Caki2 (cell line): ENCODE measurements at regions not wholly inside any gene's neighbourhood (a gene's known extent, or its start where the extent isn't known, plus 50 kb on each side); places are given as distances from the start of the nearest gene placed in this dataset.
A peak's percentile ranks its signal among the peaks of the same experiment; 100 is the strongest.

Source experiments
- DNase-seq: peaks from one replicate; pipeline ENCODE4 v3.0.0-alpha.2; 2015; ENCODE audit warnings: low read depth
- in situ Hi-C: cut with HindIII; loops from 2 replicates; pipeline ENCODE4 v1.10.0; 2016; ENCODE audit warnings: low sequenced_read_pairs, low pct_unique_long_range_greater_than_20kb, mixed read lengths

DNA sequence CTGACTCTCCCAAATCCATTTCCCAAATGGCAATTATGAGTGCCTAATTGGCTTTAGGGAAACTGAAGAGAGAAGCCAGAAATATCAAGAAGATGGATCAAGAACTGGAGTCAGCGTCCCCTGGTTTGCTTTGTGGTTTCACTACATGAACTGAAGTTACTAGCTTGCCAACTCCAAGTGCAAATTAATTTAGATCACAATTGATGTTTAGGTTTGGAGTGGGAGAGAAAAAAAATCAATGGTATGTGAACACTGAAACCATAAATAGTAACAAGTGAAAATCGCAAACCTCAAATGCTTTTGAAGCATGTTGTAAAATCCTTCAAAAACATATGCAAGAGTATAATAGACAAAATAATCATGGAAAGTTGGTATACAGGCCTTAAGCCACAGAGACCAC, 1528.6 kb upstream of the SLC10A2 start:
- no peak for DNase-seq
- in situ Hi-C loops = no loop called here

DNA sequence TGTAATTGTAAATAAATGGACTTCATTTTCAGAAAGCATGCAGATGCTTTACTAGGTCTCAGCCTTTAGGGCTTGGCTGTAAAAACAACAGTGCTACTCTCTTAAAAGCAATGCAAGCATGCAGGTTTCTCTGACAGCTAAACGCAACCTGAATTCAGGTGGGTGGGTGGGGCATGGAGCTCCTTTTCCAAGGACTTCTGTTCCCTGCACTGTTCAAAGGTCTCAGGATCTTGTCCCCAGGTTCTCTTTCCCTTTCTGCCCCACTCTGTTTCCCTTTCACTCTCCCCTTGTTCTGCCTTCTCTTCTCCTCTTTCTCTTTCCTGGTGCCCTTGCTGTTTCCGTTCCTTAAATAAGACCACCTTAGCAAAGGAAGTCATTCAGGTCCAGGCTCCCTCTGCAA, 1527.5 kb upstream of the SLC10A2 start:
- in situ Hi-C loops = no loop called here
- DNase-seq = no peak

DNA sequence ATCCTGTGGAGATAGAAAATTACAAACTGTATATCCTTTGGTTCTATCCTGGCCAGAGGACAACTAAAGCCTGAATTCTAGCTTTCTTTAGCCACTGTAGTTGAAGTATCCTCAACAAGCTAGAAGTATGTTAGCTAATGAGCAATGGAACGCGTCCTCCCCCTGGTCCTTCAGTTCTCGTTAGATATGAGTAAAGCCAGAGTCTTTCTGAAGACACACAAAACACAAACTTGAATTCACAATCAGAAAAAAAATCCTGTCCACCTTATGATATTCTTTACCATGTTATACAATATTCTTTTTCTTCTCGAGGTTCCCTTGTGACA, 1527.0 kb upstream of the SLC10A2 start:
- DNase-seq = no peak

DNA sequence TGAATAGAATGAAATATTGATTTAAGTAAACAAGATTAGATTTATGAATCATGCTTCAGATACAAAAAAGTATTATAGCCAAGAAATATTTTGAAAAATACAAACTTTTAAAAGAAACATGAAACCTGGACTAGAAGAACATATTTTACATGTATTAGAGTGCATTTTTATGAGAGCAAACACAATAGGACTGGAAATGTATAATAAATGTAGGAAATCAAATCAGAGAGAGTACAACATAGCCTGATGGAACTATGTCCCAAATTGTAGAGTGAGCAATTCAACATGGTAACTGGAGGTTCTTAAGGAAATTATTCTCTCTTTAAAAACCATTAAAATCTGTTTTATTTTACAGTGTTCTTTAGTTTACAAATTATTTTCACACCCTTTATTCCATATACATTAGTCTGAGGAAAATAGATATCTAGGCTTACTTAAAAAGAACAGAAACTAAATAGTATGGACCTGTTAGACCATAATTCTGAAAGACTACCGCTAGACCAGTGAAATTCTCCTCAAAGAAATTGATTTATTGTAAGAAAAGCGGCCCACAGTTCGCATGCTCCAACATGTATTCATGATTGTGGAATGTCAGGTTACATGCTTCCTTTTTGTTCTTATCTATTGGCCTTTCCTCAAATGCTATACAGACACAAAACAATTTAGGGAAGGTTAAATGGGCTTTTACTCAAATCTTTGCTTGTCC, 1526.5 kb upstream of the SLC10A2 start:
- DNase-seq = no peak
- in situ Hi-C loops = no loop called here

More for the DNA sequence above, 1527.0 kb upstream of the SLC10A2 start:
- in situ Hi-C loops = no loop called here

DNA sequence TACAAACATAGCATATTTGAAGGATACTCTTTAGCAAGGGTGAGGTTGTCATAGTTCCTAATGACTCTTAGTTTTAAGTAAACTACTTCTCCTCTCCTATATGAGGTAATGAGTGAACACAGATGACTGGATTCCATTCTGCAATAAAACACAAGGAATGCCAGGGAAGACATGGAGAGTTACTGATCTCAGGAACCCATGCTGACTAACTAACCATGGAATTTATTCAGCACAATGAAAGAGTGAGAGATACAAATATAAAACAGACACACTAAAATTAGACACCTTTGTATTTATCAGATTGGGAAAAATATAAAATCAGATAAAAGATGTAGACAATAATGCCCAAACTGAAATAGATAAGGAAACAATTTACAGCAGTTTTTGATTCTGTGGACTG, 1525.9 kb upstream of the SLC10A2 start:
- DNase-seq = peak; percentile 71
- in situ Hi-C loops = no loop called here

DNA sequence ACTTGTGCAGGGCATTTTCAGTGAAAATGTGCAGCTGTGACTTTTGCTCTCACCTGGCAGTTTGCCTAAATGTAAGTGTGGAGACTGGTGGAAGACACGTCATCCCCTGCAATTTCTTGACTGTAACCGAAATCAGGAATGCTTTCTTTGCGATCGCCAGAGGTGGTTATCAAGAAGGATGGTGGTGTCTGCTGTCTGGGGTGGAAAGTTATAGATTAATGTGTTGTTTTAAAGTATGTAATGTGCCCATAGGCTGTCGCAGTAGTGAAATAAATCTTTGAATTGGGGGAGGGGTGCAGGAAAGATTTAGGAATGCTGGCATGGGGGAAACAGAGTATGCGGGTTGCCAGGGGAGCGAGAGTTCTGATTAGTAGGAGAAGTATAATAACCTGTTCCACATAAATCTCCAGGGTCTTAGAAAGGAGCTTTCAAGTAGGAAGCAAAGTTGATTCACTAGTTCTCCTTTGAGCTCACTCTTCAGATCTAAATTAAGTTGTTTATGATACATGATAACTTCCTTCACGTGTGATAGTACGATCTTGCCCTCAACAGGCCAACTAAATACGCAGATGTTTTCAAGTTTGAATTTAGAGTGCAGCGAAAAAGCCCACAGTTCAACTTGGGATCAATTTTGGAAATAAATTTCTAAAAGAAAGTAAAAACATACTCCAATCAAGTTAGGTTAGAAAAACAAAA, 1520.0 kb upstream of the SLC10A2 start:
- in situ Hi-C loops = no loop called here
- peak; percentile 63 for DNase-seq

DNA sequence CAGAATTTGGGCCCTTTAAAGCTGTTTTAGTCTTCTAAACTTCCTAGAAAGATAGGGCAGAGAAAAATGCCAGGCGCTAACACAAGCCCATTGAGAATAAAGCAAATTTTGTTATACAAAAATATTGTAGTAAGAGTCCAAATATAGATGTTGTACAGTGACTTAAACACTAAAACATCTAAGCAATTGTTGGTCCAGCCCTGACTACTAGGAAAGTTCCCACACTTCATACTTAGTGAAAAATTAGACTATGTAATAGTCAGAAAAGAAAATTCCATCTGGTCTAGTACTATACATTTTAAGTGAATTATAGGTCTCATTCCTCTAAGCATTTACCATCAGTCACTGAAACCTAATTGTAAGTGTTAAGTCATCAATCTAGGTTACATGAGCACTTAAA, 1518.3 kb upstream of the SLC10A2 start:
- no peak for DNase-seq
- in situ Hi-C loops = no loop called here

DNA sequence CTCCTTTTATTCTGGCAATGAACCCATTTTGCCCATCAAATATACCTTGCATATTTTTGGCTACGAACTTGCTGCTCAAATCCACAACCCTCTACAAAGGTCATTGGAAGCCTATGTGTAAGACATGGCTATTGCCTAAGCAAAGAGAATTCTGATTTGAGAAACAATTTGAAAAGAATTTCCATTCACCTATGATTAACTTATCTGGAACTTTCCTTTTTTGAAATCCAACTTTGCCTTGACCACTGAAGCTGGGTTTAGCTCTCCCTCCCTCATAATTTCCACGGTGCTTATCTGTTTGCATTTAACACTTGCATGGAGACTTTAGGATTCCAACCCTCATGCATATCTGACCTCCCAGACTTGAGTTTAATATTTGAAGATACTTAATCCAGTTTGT, 1514.7 kb upstream of the SLC10A2 start:
- in situ Hi-C loops = no loop called here
- DNase-seq = no peak

DNA sequence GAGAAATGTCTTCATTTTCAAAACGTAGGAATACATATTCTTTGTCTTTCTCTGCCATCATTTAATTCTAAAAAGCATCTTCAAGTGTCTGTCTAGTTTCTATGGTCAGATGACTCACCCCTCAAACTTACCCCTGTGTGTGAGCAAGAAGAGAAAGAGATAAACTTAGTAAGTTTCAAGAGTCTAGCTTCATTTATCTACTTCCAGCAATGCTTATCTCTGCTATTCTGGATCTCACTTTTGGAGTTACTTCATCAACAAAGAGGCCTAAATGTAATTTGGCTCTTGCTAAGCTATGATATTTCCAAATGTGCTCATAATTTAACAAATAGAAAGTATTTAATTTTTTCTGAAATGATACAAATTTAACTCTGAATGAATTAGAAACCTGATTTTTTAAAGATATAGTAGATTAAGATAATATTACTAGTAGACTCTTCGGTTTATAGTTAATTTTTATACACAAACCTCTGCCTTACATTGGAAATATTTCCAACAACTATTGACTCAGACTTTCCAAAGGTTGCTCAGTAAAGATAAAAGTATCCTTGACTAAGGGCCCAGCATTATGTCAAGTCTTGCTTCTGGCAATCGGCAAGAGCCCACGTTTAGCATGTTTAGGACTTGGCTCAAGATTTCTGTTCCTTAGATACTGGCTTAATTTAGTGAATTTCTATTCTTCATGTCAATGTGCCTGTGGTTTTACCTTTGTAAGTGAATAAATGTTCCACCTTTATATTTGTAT, 1511.0 kb upstream of the SLC10A2 start:
- in situ Hi-C loops = no loop called here

DNA sequence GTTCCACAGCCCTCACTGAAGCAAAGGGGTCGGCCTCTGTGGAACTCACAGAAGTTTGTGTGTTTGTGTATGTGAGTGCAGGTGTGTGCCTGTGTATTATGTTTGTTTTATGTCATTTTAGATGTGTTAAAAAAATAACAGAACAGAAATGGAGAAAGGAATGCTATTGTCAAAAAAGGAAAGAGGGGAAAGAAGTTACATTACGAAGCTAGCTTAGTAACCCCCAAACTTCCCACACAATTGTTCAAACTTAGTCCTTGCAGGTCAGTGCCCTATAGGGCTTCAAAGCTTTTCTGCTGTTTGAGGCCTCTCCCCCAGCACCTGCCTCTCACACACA, 1505.6 kb upstream of the SLC10A2 start:
- in situ Hi-C loops = no loop called here

More for the DNA sequence above, 1511.0 kb upstream of the SLC10A2 start:
- DNase-seq = no peak

DNA sequence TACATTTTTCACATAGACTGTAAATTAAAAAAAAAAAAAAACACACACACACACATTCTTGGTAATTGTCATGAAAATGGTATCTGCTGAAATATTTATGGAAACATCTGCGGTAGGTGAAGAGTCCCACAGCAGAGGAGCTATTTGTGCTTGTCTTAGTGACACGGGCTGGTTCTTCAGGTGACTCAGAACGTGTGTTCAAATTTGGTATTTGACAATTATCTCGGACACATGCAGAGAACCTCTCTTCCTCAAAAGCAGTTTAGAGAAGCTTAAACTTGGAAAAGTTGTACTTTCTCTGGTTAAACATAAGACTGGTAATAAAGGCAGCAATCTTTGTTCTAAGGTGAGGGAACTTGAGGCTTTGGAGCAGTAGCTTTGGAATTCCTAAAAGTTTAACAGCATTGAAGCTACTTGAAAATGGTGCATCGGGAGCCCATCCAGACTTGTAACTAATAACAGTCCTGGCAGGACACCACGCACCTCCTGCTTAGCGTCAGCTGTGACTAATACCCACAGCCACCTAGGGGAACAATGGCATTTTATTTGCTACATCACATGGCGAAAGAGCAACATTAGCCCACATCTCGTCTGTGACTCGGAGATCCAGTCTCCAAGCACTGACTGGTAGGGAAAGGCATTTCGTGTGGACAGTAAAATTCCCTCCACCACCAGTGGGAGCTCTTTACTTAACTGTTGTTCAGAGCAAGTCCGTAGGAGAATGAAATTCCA, 1505.1 kb upstream of the SLC10A2 start:
- peak; percentile 87 for DNase-seq
- in situ Hi-C loops = no loop called here

More for the DNA sequence above, 1505.6 kb upstream of the SLC10A2 start:
- DNase-seq = no peak

DNA sequence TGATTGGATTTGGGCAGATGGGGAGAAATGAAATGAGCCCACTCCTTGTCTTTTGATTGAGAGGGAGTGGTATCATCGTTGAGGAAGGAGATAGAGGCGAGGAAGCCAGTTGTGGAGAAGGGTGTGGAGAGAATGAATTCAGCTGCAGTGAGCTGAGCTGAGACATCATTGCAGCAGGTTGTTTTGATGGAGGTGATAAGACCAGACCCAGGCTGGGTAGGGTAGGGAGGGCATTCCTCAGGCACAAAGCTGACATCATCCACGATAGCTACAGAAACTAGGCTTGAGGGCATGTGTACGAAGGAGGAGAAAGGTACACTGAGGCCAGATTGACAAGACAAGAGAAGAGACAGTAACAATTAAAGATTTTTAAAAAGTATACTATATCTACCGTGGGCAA, 1500.9 kb upstream of the SLC10A2 start:
- DNase-seq = no peak
- in situ Hi-C loops = no loop called here

DNA sequence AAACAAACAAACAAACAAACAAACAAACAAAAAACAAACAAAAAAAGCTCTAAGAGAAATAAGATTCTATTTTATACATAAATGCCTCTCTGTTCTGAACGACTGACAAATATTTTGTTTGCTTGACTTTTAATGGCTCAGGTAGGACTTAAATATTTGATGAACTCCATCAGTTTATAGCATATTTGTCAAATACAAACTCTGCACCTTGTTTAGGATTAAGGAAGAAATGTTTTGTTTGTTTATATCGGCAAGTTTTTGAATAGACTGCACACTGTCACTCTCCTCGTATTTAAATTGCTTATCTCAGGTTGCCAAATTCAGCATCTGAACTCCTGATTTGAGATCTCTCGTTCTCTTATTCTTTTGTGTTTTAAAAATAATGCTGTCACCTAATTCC, 1499.7 kb upstream of the SLC10A2 start:
- DNase-seq = no peak
- in situ Hi-C loops = no loop called here

DNA sequence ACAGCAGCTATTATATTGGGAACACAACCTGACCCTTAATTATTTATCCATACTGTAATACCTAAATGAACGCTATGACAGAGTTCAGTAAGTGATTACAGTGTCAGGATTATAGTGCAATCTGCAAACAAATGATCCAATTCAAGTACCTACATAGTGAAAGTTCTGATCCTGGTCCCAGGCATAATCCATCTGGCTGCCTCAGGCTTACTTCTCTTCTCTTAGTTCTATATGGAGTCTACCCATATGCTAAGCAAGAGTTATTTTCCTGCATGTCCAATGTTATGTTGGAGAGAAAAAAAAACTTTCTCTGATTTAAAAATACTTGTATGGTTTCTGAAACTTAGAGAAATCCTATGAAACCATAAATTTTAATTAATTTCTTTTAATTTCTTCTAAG, 1487.7 kb upstream of the SLC10A2 start:
- in situ Hi-C loops = no loop called here
- DNase-seq = no peak

DNA sequence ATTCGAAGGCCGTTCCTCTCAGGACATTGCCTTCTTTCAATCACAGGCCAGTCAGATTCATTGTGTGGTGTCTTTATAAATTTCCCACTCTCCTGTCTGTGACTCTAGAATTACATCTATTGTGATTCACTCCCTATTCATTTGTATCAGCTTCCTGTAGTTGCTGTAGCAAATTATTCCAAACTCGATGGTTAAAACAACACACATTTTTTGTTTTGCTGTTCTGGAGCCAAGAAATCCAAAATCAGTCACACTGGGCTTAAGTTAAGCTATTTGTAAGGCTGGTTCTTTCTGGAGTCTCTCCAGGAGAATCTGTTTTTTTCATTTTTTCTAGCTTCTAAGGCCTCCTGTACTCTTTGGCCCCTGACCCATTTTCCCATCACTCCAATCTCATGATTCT, 1487.0 kb upstream of the SLC10A2 start:
- in situ Hi-C loops = no loop called here
- no peak for DNase-seq

DNA sequence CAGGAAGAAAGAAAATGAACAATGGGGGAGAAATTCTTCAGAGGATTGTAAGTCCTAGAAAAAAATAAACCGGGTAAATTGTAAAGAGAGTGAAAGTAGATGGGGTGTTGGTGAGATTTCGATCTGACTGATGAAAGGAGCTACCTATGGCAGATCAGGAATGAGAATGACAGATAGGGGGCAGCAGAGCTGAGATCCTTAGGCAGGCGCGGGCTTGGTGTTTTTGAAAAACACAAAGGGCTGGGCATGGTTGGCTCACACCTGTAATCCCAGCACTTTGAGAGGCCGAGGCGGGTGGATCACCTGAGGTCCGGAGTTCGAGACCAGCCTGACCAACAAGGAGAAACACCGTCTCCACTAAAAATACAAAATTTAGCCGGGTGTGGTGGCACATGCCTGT, 1468.6 kb upstream of the SLC10A2 start:
- no peak for DNase-seq
- in situ Hi-C loops = no loop called here

DNA sequence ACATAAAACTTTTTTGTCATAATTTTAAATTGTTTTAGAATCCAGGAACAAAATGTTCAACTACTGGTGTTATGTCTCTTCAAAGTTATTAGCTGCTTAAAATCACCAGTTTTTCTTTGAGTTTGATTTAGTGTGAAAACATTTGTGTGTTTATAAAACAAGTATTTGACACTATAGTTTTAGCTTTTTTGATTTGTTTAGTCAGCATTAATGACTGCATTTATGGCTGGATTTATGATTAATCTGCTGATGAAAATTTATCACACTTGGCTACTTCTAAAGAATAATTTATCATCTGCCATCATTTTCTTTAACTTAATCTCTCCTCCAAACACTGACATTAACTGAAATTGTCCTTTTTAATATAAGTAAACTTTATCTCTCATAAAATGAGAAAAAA, 1465.9 kb upstream of the SLC10A2 start:
- in situ Hi-C loops = no loop called here
- no peak for DNase-seq

DNA sequence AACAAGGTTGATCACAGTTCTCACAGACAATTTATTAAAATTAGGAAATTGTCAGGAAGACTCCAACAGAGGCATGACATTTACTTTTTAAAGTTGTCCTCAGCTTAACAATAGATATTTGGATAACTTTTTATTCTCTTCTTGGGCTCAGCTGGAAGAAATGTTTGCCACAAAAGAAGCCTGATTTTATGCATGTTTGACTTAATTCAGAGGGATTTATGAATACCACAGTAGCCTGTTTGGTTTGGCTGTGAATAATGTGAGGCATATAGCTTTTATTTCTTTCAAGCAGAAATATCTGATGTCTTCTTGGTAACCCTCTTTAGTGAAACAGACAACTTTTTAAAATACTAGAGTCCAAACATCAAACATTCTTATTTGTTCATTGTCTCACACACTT, 1464.5 kb upstream of the SLC10A2 start:
- DNase-seq = no peak
- in situ Hi-C loops = no loop called here

DNA sequence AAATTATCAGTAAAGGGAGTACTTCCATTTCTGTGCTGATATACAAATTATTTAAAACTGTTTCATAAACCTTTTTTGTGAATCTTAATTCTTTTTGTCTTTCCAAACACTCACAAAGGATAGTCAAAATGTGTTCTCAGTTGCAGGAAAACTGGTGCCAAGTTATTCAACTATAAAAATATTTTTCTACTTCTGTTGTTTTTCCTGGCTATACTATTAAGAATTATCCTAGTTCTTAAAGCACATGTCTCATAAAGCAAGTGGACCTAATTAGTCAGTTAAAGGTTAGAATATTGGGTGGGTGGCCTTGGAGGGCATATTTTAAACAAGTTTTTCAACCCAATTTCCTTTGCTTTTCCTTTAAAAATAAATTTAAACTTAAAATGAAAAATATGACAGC, 1460.3 kb upstream of the SLC10A2 start:
- in situ Hi-C loops = no loop called here
- no peak for DNase-seq
